ENCODE measurements at regions not wholly inside any gene's neighbourhood (a gene's known extent, or its start where the extent isn't known, plus 50 kb on each side); places are given as distances from the start of the nearest gene placed in this dataset.

DNA sequence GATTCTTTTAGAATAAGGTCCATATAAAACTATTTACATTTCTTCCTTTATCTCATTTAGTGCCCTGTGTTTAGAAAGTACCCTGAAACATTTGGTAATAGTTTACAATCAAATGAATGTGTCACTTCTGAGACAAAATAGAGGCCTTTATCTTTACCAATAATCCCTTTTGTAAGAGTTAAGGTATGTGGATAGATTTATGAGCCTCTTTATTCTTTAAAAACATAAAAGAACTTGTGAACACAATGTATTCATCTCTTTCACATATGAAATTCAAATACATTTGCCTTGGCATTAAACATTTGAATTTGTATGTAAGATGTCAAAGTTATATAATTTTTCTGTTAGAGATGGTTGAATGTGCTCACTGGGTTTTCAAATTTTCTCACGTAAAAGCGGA is 180.5 kb upstream of the CWC22 start:
- H3K4me3 ChIP-seq (ENCODE audit: low read length) = no peak overlapping the region
- H3K27me3 ChIP-seq (ENCODE audit: control insufficient read depth, insufficient read depth, low read length) = no peaks in the 10 kb centered on the region
- H3K4me2 ChIP-seq (ENCODE audit: low read length) = no peak overlapping the region
- H3K36me3 ChIP-seq (ENCODE audit: insufficient read depth, low read length) = no peaks in the 10 kb centered on the region
- H3K9ac ChIP-seq (ENCODE audit: low read depth, low read length) = no peak overlapping the region
- H3K9me3 ChIP-seq (replicated peaks; ENCODE audit: low read length) = no peaks in the 10 kb centered on the region
- peaks cover 6% of the 10 kb centered on the region for H3K4me1 ChIP-seq (ENCODE audit: control insufficient read depth, insufficient read depth, low read length)

DNA sequence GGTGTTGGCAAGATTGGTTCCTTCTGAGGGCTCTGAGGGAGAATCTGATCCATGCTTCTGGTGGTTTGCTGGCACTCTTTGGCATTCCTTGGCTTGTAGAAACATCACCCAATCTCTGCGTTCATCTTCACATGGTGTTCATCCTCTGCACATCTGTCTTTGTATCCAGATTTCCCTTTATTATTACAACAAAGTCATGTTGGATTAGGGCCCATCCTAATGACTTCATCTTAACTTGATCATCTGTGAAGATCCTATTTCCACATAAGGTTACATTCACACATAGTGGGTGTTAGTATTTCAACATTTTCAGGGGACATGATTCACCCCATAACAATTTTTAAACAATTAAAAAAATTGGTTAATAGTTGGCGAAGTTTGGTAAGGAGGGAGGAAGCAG is 177.4 kb upstream of the CWC22 start:
- H3K4me2 ChIP-seq (ENCODE audit: low read length) = no peak overlapping the region
- H3K27me3 ChIP-seq (ENCODE audit: control insufficient read depth, insufficient read depth, low read length) = no peaks in the 10 kb centered on the region
- H3K36me3 ChIP-seq (ENCODE audit: insufficient read depth, low read length) = no peaks in the 10 kb centered on the region
- peaks cover 6% of the 10 kb centered on the region for H3K4me1 ChIP-seq (ENCODE audit: control insufficient read depth, insufficient read depth, low read length)
- no peaks in the 10 kb centered on the region for H3K9me3 ChIP-seq (replicated peaks; ENCODE audit: low read length)
- H3K9ac ChIP-seq (ENCODE audit: low read depth, low read length) = no peak overlapping the region
- no peak overlapping the region for H3K4me3 ChIP-seq (ENCODE audit: low read length)

DNA sequence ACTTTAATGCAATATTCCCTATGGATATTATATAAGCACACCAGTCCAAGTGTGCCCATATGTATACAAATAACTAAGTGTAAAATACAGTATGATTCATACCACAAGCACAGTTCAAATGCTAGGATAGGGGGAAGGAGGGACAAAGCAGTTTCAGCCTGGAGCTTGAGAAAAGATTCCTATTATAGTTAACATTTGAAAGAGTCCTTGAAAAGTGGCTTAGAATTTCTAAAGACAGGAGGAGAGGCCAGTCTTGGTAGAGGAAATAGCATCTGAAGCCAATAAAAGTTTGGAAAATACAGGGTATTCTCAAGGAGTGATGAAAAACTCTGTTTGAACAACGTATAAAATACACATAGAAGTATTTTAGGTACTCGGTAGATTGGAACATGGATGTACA is 173.4 kb upstream of the CWC22 start:
- no peaks in the 10 kb centered on the region for H3K27me3 ChIP-seq (ENCODE audit: control insufficient read depth, insufficient read depth, low read length)
- no peak overlapping the region for H3K4me3 ChIP-seq (ENCODE audit: low read length)
- no peak overlapping the region for H3K4me2 ChIP-seq (ENCODE audit: low read length)
- H3K9ac ChIP-seq (ENCODE audit: low read depth, low read length) = no peak overlapping the region
- H3K36me3 ChIP-seq (ENCODE audit: insufficient read depth, low read length) = no peaks in the 10 kb centered on the region
- H3K4me1 ChIP-seq (ENCODE audit: control insufficient read depth, insufficient read depth, low read length) = peaks cover 6% of the 10 kb centered on the region
- no peaks in the 10 kb centered on the region for H3K9me3 ChIP-seq (replicated peaks; ENCODE audit: low read length)

DNA sequence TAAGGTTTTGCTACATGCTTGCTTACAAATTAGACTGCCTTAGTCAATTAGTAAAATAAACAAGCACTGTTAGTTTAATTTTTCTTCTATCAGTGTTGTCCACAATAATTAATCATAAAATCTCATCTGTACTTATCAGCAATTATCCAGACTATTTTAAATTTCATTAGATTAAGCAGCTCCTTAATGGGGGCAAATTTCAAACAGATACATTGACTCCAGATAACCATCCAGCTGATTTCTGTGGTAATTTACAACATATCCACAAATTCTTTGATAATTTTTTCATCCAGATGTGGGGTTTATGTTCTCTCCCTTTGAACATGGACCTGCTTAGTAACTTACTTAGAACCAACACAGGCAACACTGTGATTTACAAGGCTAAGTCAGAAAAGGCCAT is 170.4 kb upstream of the CWC22 start:
- Histone ChIP-seq H3K36me3 (ENCODE audit: insufficient read depth, low read length) (no peaks in the 10 kb centered on the region), H3K27me3 (ENCODE audit: control insufficient read depth, insufficient read depth, low read length) (no peaks in the 10 kb centered on the region), H3K9me3 (replicated peaks; ENCODE audit: low read length) (no peaks in the 10 kb centered on the region), H3K4me2 (ENCODE audit: low read length) (no peak overlapping the region), H3K4me1 (ENCODE audit: control insufficient read depth, insufficient read depth, low read length) (no peaks in the 10 kb centered on the region), H3K4me3 (ENCODE audit: low read length) (no peak overlapping the region), H3K9ac (ENCODE audit: low read depth, low read length) (no peak overlapping the region)

DNA sequence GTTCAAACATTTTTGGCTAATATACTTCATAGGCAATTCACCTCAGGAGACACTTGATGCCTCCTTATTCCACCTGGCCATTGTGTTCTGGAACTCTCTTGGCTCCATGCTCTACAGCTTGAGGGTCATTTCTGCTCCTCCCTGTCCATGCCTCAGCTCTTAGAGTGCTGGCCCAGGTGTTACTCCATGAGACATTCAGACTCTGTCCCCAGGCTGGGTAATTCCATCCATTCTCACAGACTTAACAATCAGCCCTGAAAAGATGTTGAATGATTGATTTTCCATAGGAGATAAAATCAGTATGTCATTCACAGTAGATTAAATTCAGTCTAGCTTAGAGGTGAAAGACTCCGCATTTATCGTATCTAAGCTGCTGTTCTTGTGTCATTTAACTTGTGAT is 168.6 kb upstream of the CWC22 start:
- H3K4me2 ChIP-seq (ENCODE audit: low read length) = no peak overlapping the region
- H3K9me3 ChIP-seq (replicated peaks; ENCODE audit: low read length) = no peaks in the 10 kb centered on the region
- no peaks in the 10 kb centered on the region for H3K4me1 ChIP-seq (ENCODE audit: control insufficient read depth, insufficient read depth, low read length)
- H3K27me3 ChIP-seq (ENCODE audit: control insufficient read depth, insufficient read depth, low read length) = no peaks in the 10 kb centered on the region
- H3K4me3 ChIP-seq (ENCODE audit: low read length) = no peak overlapping the region
- no peaks in the 10 kb centered on the region for H3K36me3 ChIP-seq (ENCODE audit: insufficient read depth, low read length)
- no peak overlapping the region for H3K9ac ChIP-seq (ENCODE audit: low read depth, low read length)

DNA sequence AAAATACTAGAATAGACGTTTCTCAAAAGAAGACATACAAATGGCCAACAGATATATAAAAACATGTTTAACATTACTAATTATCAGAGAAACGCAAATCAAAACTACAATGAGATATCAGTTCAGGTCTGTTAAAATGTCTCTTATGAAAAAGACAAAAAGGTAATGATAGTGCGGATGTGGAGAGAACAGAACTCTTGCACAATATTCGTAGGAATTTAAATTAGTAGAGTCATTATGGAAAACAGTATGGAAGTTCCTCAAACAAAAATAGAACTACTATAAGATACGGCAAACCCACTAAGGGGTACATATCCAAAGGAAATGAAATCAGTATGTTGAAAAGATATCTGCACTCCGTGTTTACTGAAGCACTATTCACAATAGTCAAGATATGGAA is 167.5 kb upstream of the CWC22 start:
- no peak overlapping the region for H3K4me2 ChIP-seq (ENCODE audit: low read length)
- H3K36me3 ChIP-seq (ENCODE audit: insufficient read depth, low read length) = no peaks in the 10 kb centered on the region
- no peaks in the 10 kb centered on the region for H3K9me3 ChIP-seq (replicated peaks; ENCODE audit: low read length)
- no peak overlapping the region for H3K4me3 ChIP-seq (ENCODE audit: low read length)
- no peaks in the 10 kb centered on the region for H3K27me3 ChIP-seq (ENCODE audit: control insufficient read depth, insufficient read depth, low read length)
- no peaks in the 10 kb centered on the region for H3K4me1 ChIP-seq (ENCODE audit: control insufficient read depth, insufficient read depth, low read length)
- no peak overlapping the region for H3K9ac ChIP-seq (ENCODE audit: low read depth, low read length)

DNA sequence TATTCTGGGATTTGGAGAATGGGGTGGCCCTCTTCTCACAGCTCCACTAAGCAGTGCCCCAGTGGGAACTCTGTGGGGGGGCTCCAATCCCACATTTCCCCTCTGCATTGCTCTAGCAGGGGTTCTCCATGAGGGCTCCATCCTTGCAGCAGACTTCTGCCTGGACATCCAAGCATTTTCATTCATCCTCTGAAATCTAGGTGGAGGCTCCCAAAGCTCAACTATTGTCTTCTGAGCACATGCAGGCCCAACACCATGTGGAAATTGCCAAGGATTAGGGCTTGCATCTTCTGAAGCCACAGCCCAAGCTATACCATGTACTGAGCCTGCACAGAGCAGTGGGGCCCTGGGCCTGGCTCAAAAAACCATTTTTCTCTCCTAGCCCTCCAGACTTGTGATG is 162.4 kb upstream of the CWC22 start:
- H3K27me3 ChIP-seq (ENCODE audit: control insufficient read depth, insufficient read depth, low read length) = no peaks in the 10 kb centered on the region
- H3K9ac ChIP-seq (ENCODE audit: low read depth, low read length) = no peak overlapping the region
- no peaks in the 10 kb centered on the region for H3K4me1 ChIP-seq (ENCODE audit: control insufficient read depth, insufficient read depth, low read length)
- no peak overlapping the region for H3K4me3 ChIP-seq (ENCODE audit: low read length)
- no peaks in the 10 kb centered on the region for H3K9me3 ChIP-seq (replicated peaks; ENCODE audit: low read length)
- no peaks in the 10 kb centered on the region for H3K36me3 ChIP-seq (ENCODE audit: insufficient read depth, low read length)
- no peak overlapping the region for H3K4me2 ChIP-seq (ENCODE audit: low read length)

DNA sequence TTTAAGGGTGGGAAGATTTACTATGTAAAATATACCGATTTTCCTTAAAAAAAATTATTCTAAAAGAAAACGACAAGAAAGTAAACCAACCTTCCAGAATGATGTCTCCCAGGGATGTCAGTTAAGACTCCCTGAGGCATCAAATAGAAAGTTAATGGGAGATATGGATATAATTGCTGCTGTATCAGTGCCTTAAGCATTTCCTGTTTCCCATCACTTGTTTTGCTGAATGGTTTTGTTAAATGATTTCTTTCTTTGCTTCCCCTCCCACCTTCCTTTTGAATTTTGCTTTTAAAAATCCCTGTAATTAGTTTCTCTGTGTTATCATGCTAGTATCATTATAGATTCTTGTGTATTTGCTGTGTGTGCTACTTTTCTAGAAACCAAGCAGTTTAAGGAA is 154.3 kb upstream of the CWC22 start:
- Histone ChIP-seq H3K4me1 (ENCODE audit: control insufficient read depth, insufficient read depth, low read length) (no peaks in the 10 kb centered on the region), H3K27me3 (ENCODE audit: control insufficient read depth, insufficient read depth, low read length) (no peaks in the 10 kb centered on the region), H3K9ac (ENCODE audit: low read depth, low read length) (no peak overlapping the region), H3K36me3 (ENCODE audit: insufficient read depth, low read length) (no peaks in the 10 kb centered on the region), H3K4me2 (ENCODE audit: low read length) (no peak overlapping the region), H3K4me3 (ENCODE audit: low read length) (no peak overlapping the region), H3K9me3 (replicated peaks; ENCODE audit: low read length) (no peaks in the 10 kb centered on the region)

DNA sequence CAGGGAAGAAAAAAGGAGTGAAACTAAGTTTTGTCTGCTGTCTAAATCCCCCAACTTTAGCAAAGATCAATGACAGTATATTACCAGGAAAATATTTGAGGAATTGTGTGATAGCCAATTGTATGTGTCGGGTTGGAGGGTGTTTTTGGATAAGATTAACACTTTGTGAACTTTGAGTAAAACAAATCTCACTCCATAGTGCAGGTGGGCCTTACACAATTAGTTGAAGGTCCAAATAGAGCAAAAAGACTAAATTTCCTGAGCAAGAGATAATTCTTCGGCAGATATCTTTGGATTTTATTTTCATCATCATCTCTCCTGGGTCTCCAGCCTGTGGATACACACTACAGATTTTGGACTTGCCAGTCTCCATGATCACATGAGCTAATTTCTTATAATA is 152.8 kb upstream of the CWC22 start:
- H3K27me3 ChIP-seq (ENCODE audit: control insufficient read depth, insufficient read depth, low read length) = no peaks in the 10 kb centered on the region
- no peaks in the 10 kb centered on the region for H3K4me1 ChIP-seq (ENCODE audit: control insufficient read depth, insufficient read depth, low read length)
- no peak overlapping the region for H3K4me3 ChIP-seq (ENCODE audit: low read length)
- H3K36me3 ChIP-seq (ENCODE audit: insufficient read depth, low read length) = no peaks in the 10 kb centered on the region
- H3K9me3 ChIP-seq (replicated peaks; ENCODE audit: low read length) = no peaks in the 10 kb centered on the region
- H3K9ac ChIP-seq (ENCODE audit: low read depth, low read length) = no peak overlapping the region
- no peak overlapping the region for H3K4me2 ChIP-seq (ENCODE audit: low read length)

DNA sequence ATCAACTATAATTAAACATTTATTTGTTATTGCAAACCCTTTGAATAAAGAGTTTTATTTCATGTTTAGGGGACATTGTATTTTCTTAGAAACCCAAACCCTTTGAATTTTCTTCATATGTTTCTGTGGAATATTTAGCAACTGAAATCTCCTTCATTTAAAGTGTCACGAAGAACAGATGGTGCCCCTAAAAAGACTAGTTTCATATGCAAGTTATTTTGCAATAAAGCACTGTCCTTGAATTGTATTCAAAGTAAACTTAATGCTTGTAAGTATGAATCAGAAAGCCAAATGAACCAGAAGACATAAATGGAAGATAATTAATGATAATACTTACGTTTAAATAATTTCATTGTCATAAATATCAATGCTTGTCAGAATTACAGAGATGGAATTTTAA is 151.9 kb upstream of the CWC22 start:
- no peak overlapping the region for H3K4me2 ChIP-seq (ENCODE audit: low read length)
- no peaks in the 10 kb centered on the region for H3K4me1 ChIP-seq (ENCODE audit: control insufficient read depth, insufficient read depth, low read length)
- no peaks in the 10 kb centered on the region for H3K27me3 ChIP-seq (ENCODE audit: control insufficient read depth, insufficient read depth, low read length)
- no peak overlapping the region for H3K9ac ChIP-seq (ENCODE audit: low read depth, low read length)
- no peak overlapping the region for H3K4me3 ChIP-seq (ENCODE audit: low read length)
- no peaks in the 10 kb centered on the region for H3K9me3 ChIP-seq (replicated peaks; ENCODE audit: low read length)
- no peaks in the 10 kb centered on the region for H3K36me3 ChIP-seq (ENCODE audit: insufficient read depth, low read length)

DNA sequence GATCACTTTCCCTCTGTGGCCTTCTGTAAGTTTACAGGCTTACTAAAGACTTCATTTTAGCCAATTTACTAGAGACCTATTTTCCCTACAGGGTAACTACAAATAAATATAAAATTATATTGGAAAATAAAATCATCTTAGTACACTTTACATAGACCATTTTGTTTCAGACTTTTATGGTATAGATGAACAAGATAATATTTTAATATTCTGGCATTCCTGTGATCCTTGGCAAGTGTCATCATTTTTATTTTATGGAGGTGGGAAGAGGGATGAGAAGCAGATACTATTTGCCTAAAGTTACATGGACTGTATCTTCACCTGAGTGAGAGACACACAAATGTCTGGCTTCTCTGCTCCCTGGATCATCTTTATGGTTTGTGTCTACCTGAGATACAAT is 149.6 kb upstream of the CWC22 start:
- Histone ChIP-seq H3K27me3 (ENCODE audit: control insufficient read depth, insufficient read depth, low read length) (no peaks in the 10 kb centered on the region), H3K9ac (ENCODE audit: low read depth, low read length) (no peak overlapping the region), H3K4me2 (ENCODE audit: low read length) (no peak overlapping the region), H3K9me3 (replicated peaks; ENCODE audit: low read length) (no peaks in the 10 kb centered on the region), H3K4me3 (ENCODE audit: low read length) (no peak overlapping the region), H3K4me1 (ENCODE audit: control insufficient read depth, insufficient read depth, low read length) (no peaks in the 10 kb centered on the region), H3K36me3 (ENCODE audit: insufficient read depth, low read length) (no peaks in the 10 kb centered on the region)

DNA sequence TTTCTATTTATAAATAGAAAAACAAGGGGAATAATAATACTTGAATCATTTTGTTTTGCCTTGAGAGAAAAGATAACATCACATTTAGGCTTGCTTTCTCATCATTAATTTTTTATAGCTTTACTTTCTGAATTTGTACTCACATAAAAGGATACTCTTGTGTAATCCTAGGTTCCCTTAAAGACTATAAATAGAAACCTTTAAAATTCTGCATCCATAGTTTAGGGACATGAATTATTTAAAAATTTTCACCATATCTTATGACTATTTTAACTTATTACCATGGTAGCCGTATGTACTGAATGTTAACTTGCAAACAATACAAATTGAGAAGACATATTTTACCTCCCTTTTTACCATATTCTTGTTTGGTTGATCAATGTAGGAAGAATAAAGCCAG is 143.5 kb upstream of the CWC22 start:
- Histone ChIP-seq H3K36me3 (ENCODE audit: insufficient read depth, low read length) (no peaks in the 10 kb centered on the region), H3K9ac (ENCODE audit: low read depth, low read length) (no peak overlapping the region), H3K9me3 (replicated peaks; ENCODE audit: low read length) (no peaks in the 10 kb centered on the region), H3K4me3 (ENCODE audit: low read length) (no peak overlapping the region), H3K4me2 (ENCODE audit: low read length) (no peak overlapping the region), H3K27me3 (ENCODE audit: control insufficient read depth, insufficient read depth, low read length) (no peaks in the 10 kb centered on the region), H3K4me1 (ENCODE audit: control insufficient read depth, insufficient read depth, low read length) (no peaks in the 10 kb centered on the region)

DNA sequence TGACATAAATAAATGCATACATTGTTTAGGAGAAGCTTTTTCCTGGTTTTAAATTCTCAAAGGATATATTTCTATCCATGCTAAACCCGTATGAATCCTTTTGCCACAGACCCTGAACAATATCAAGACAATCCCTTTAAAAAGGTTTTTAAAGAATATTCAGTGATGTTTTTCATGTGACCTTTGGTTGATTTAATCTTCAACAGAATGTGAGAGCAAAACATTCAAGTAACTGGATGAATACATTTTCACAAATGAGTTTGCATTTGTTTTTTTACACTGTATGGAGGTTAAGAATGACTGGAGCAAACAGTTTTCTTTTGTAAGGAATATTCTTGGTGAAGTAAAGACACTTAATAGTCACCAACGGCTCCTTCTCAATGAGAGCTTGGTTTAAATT is 139.4 kb upstream of the CWC22 start:
- H3K9me3 ChIP-seq (replicated peaks; ENCODE audit: low read length) = no peaks in the 10 kb centered on the region
- no peak overlapping the region for H3K4me2 ChIP-seq (ENCODE audit: low read length)

More for the DNA sequence above, 139.4 kb upstream of the CWC22 start:
- Histone ChIP-seq H3K27me3 (ENCODE audit: control insufficient read depth, insufficient read depth, low read length) (no peaks in the 10 kb centered on the region), H3K9ac (ENCODE audit: low read depth, low read length) (no peak overlapping the region), H3K4me3 (ENCODE audit: low read length) (no peak overlapping the region), H3K4me1 (ENCODE audit: control insufficient read depth, insufficient read depth, low read length) (no peaks in the 10 kb centered on the region), H3K36me3 (ENCODE audit: insufficient read depth, low read length) (no peaks in the 10 kb centered on the region)
